Breast epithelium (tissue), 3 donors: ENCODE measurements at regions not wholly inside any gene's neighbourhood (a gene's known extent, or its start where the extent isn't known, plus 50 kb on each side); places are given as distances from the start of the nearest gene placed in this dataset.
"Not testable (repeated sequence)": the region's sequence is repeated elsewhere in the genome, so short reads cannot be mapped to it uniquely, and the experiment has no call there.

Experiments used
- CTCF ChIP-seq, 3 donors: fragments of 450-650 bp; IDR thresholded peaks; one replicate each; pipeline ENCODE4 v1.5.1; 2016 to 2017; ENCODE audit warnings: antibody characterized with exemption in 3 of 3, mild to moderate bottlenecking in 3 of 3, moderate library complexity in 3 of 3
- POLR2A ChIP-seq: fragments of 450-650 bp; IDR thresholded peaks from one replicate; pipeline ENCODE4 v1.6.1; 2016; ENCODE audit warnings: antibody characterized with exemption, mild to moderate bottlenecking, moderate library complexity

GRCh38 chr5:63388188-63388587 is 574.1 kb downstream of the HTR1A start:
- TF ChIP-seq POLR2A; CTCF (IDR thresholded peaks at IDR 0.05): not testable (repeated sequence)
